GM10266 (cell line): ENCODE measurements at regions not wholly inside any gene's neighbourhood (a gene's known extent, or its start where the extent isn't known, plus 50 kb on each side); places are given as distances from the start of the nearest gene placed in this dataset.

Source experiments
- DNase-seq: peaks from one replicate; pipeline ENCODE4 v3.0.0; 2012; ENCODE audit errors: extremely low spot score
- TF ChIP-seq, protein P1 (sequence below): IDR thresholded peaks from 2 replicates; pipeline ENCODE4 v1.5.1; 2012; ENCODE audit warnings: mild to moderate bottlenecking, low read depth; ENCODE audit not compliant: control insufficient read depth, insufficient read depth; ENCODE audit errors: missing control alignments

DNA sequence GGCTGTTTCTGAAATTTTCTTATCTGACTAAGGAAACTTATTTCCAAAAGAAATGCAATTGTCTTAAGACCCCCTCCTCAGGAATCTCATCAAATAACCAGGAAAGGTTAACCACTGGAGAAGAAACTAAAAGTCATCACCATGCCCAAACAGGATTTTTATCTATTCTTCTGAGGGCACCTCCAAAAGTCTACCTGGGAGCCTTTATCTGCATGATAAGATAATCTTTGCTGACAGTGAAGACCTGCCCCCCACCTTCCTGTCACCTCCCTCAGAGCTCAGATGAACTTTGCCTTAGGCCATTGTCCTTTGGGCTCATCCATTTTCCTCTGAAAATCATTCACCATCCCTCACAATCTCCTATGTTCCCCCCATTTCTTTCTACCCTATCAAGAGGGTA, 137.3 kb upstream of the SMAD3 start:
- TF ChIP-seq, protein P1, sequence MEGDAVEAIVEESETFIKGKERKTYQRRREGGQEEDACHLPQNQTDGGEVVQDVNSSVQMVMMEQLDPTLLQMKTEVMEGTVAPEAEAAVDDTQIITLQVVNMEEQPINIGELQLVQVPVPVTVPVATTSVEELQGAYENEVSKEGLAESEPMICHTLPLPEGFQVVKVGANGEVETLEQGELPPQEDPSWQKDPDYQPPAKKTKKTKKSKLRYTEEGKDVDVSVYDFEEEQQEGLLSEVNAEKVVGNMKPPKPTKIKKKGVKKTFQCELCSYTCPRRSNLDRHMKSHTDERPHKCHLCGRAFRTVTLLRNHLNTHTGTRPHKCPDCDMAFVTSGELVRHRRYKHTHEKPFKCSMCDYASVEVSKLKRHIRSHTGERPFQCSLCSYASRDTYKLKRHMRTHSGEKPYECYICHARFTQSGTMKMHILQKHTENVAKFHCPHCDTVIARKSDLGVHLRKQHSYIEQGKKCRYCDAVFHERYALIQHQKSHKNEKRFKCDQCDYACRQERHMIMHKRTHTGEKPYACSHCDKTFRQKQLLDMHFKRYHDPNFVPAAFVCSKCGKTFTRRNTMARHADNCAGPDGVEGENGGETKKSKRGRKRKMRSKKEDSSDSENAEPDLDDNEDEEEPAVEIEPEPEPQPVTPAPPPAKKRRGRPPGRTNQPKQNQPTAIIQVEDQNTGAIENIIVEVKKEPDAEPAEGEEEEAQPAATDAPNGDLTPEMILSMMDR = no peak
- DNase-seq = no peak

DNA sequence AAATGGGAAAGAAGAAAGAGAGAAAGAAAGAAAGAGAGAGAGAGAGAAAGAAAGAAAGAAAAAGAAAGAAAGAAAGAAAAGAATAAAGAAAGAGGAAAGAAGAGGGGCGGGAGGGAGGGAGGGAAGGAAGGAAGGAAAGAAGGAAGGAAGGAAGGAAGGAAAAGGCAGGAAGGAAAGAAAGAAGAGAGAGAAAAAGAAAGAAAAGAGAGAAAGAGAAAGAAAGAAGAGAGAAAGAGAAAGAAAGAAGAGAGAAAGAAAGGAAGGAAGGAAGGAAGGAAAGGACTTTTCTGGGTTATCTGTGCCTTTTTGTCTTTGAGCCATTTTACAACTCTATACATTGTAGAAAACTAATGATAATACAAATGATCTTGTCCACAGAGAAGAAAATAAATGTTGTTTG, 136.6 kb upstream of the SMAD3 start:
- TF ChIP-seq, protein P1 = no peak

DNA sequence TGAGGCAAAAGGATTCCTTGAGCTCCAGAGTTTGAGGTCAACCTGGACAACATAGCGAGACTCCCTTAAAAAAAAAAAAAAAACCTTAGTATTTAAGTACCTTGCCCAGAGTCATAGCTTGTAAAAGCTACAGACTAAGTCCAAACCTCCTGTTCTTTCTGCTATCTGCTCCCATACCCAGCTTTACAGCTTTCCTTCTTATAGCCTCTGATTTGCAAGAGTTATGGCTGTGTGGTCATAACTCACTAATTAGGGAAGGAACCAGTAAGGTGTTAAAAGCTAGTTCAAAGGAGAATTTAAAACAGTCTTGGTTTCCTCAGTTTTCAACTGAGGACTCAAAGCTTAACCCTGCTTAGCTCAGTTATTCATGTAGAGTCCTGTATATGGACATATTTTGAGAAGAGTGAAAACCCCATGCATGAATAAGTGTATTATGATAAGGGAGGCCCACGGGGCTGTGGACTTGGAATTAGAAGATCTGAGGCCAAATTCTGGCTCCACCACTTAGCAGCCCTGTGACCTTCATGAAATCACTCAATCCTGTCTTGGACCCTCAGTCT, 135.5 kb upstream of the SMAD3 start:
- TF ChIP-seq, protein P1 = no peak
- no peak for DNase-seq

More for the DNA sequence above, 136.6 kb upstream of the SMAD3 start:
- no peak for DNase-seq

DNA sequence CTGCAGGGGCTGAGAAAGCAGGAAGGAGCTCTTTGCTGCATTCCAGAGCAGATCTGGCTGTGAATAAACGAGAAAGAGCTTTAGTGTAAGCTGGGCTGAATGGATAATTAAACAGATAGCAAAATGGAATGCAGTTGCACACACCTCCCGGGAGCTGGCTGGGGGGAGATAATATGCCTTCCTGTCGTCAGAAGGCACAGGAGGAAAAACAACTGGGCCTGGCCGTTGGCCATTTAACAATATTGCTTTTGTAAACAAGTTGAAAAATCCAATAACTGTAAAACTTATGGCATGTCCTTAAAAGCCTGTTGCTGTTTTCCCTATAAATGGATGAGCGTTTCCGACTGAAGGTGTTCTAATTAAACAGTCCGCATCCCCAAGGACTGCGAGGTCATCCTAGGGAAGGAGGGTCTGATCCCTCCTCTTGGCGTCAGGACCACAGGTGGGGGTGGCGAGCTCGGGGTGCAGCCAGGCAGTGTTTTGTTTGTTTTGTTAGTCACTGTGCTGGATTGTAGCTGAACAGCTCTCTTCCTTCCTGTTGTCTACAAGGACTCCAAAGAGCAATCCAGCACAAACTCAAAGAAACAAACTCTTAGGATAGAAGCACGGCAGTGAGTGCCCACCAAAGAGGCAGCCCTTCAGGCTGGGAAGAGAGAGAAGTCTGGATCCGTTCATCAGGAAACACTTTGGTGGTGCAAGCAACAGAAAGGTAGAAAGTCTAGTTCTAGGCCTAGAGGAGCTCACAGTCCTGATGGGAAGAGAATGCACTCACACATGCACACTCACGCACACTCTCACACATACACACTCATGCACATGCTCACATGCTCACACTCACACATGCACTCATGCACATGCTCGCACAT, 133.4 kb upstream of the SMAD3 start:
- no peak for DNase-seq
- TF ChIP-seq, protein P1 = no peak

DNA sequence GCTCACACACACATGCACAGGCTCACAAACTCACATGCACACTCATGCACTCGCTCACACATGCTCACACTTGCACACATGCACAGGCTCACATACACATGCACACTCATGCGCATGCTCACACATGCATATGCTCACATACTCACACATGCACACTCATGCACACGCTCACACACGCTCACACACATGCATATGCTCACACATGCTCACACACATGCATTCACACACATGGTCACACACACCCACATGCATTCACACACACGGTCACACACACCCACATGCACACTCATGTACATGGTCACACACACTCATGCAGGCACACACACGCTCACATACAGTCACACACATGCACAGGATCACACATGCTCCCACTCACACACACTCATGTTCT, 132.8 kb upstream of the SMAD3 start:
- TF ChIP-seq, protein P1 = no peak
- no peak for DNase-seq

DNA sequence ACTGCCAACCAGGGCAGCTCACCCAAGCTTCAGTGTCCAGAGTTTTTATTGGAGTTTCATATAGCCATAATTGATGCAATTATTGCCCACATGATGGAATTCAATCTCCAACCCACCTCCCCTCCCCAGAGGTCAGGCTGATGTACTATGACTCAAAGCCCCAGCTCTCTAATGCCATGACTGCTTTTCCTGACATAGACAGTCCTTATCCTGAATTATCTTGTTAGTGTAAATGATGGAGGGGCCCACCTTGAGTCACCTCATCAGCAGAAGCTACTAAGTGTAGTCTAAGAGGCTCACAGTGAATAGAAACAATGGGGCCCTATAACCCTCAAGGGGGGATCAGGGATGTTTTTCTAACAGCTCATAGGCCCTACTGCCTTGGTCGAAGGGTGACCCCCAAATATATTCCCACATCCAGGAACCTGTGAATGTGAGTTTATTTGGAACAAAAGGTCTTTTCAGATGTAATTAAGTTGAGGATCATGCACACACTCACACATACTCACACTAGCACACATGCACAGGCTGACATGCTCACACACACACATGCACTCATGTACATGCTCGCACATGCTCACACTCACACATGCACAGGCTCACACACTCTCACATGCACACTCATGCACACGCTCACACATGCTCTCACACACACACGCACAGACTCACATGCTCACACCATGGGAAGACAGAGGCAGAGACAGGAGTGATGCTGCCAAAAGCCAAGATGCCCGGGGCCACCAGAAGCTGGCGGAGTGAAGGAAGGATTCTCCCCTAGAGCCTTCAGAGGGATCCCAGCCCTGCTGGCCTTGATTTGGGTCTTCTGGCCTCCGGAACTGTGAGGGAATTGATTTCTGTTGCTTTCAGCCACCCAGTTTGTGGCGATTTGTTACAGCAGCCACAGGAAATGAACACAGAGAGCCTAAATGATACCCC, 131.2 kb upstream of the SMAD3 start:
- no peak for DNase-seq
- TF ChIP-seq, protein P1 = no peak
